GM21526 (cell line): ENCODE measurements at regions not wholly inside any gene's neighbourhood (a gene's known extent, or its start where the extent isn't known, plus 50 kb on each side); places are given as distances from the start of the nearest gene placed in this dataset.
"Not testable (repeated sequence)": the region's sequence is repeated elsewhere in the genome, so short reads cannot be mapped to it uniquely, and the experiment has no call there.

ENCODE experiments used
- ATAC-seq: cut with Tn5 transposase; IDR thresholded peaks from one replicate; pipeline ENCODE4 v1.9.1; 2021; ENCODE audit warnings: moderate library complexity; ENCODE audit not compliant: unreplicated experiment, low FRiP score

GRCh38 chr13:44051405-44051804 is 171.7 kb downstream of the LACC1 start:
- no peak for ATAC-seq

DNA sequence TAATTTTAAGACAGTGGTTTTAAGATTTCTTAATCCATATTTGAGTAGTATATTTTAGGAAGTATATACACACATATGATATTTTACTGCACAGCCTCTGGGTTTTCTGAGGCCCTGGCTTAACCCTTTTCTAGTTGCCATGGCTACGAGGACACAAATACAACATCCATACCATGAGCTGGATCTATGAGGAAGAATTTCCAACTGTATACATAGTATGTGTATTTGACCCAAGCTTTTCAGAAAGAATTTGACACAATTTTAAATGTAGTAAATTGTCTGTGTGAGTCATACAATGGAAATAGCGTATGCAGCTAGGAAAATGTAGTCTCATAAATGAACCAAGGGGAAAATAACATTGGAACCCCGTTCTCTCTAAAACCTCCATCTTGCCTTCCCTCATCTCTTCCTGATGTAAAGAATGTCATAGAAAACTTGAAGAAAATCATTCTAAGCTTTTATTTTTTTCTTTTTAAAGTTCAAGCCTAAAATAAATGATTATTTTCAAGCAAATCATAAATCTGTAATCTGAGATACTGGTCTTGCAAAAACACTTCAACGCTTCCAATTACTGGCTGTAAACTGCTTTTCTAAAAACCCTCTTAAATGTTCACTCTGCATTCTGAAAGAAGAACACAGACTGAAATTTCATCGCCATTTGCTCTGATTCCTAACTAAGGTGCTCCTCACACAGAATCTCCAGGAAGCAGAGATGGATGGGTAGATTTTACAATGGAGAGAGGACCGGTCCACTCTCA is 172.4 kb downstream of the LACC1 start:
- ATAC-seq = no peak

DNA sequence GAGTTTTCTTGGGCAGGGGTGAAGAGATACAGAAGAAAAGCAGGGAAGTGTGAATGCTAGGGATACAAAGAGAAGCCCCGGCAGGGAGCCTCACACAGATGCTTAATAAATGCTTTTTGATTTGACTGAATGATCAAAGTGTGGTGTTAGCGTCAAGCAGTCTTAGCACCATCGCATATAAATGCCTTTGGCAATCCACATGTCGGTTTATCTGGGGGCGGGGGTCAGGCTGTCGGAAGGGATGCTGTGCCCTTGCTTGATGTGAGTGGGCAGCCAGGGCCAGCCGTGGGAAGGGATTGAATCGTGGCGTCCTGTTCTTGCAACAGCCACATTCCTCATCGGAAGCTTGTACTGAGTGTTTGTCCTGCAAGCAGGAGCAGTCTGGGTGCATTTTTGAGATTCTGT is 173.1 kb downstream of the LACC1 start:
- ATAC-seq = no peak

GRCh38 chr13:44053208-44053607 is 173.5 kb downstream of the LACC1 start:
- ATAC-seq = no peak

GRCh38 chr13:44054525-44054924 is 174.8 kb downstream of the LACC1 start:
- no peak for ATAC-seq

DNA sequence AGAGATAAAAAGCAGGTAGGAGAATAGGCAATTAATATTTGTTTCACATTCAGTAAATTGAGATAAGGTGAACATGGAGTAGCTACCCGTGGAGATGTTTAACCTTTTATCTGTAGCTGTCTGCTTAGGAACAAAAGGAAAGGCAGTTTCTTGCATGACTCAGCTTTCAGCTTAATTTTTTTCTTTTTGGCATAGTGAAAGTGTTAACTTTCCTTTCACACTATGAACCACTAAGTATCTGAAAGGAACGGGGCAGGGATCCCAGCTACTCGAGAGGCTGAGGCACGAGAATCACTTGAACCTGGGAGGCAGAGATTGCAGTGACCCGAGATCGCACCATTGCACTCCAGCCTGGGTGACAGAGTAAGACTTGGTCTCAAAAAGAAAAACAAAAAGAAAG is 176.0 kb downstream of the LACC1 start:
- ATAC-seq = not testable (repeated sequence)

- ATAC-seq = no peak
Observed at GRCh38 chr13:44058067-44058466, 178.4 kb downstream of the LACC1 start.

GRCh38 chr13:44058624-44059215 is 179.0 kb downstream of the LACC1 start:
- ATAC-seq = no peak

GRCh38 chr13:44061876-44062275 is 182.2 kb downstream of the LACC1 start:
- no peak for ATAC-seq

DNA sequence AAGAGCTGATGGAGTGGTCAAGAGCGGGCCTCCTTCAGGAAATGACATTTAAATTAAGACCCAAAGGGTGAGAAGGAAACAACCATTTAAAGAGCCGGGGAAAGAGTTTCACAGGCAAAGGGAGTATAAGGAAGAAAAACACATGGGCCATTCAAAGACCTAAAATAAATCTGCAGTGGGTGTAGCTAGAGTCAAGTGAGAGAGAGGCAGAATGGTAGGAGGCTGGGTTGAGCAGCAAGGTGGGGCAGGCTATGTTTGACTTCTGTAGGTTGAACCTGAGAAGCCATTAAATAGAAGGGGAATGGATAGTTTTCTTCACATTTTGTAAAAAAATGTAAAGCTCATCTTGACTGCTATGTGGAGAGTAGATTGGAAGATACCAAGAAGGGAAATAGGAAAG is 183.8 kb downstream of the LACC1 start:
- no peak for ATAC-seq

- no peak for ATAC-seq
Observed at GRCh38 chr13:44063881-44064280, 184.2 kb downstream of the LACC1 start.

GRCh38 chr13:44064357-44064756 is 184.7 kb downstream of the LACC1 start:
- ATAC-seq = no peak

GRCh38 chr13:44068169-44068568 is 188.5 kb downstream of the LACC1 start:
- no peak for ATAC-seq

DNA sequence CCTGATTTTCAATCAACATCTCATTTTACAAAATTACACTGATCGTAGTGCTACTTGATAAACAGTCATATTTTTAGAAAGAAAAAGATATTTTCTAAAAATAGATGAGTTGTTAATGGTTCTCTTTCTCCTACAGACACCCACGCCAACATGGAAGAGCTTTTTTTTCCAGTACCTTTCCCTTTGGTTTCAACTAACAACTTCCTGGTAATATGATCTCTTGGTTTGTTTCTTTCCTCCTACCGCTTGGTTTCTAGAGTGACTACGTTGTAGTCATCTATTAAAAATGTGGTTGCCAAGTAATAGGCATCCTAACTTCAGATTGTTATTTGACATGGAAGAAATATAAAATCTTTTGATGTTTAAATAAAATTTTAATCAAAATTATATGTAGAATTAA is 189.0 kb downstream of the LACC1 start:
- ATAC-seq = no peak

GRCh38 chr13:44072536-44072935 is 192.8 kb downstream of the LACC1 start:
- ATAC-seq = no peak

DNA sequence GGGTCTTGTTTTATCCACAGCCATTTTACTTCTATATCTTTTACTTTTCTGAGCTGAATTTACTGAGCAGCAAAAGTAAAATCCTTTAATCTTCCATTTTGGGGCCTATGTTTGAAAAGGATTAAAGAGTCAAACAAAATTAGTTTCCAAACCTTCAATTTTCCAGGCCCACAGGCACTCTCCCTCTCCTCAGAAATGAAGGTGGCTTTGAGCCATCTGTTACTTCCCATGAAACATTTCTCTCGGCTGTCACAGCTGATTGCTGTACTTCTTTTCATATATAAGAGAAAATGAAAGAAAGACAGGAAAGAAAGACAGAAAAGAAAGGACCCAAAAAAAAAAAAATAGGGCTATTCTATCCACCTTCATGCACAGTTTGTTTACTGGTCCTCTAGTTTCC is 194.9 kb downstream of the LACC1 start:
- no peak for ATAC-seq

- no peak for ATAC-seq
Observed at GRCh38 chr13:44075113-44075512, 195.4 kb downstream of the LACC1 start.

- ATAC-seq = no peak
Observed at GRCh38 chr13:44078806-44079376, 199.2 kb downstream of the LACC1 start.

- ATAC-seq = no peak
Observed at GRCh38 chr13:44079413-44080205, 199.9 kb downstream of the LACC1 start.

GRCh38 chr13:44084146-44084545 is 204.4 kb downstream of the LACC1 start:
- ATAC-seq = no peak

DNA sequence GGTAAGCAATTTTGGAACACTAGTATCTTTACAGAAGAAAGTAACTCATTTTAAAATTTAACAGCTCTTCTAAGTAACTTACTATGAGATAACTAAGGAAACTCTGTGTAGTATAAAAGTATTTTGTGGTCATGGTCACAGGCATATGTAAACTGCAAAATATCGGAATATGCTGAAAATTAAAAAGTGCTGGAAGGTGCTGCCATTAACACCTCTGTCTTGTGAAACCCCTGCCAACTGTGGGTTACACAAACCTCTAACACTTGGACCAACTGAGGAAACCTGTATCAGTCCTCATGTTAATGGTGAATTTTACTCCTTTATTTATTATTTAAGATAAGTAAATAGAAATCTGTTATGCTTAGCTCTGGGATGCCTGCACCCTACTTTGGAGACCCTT is 206.7 kb downstream of the LACC1 start:
- no peak for ATAC-seq
